ENCODE measurements at regions not wholly inside any gene's neighbourhood (a gene's known extent, or its start where the extent isn't known, plus 50 kb on each side); places are given as distances from the start of the nearest gene placed in this dataset.

GRCh38 chr7:26560526-26561256 lies 269.0 kb downstream of the SNX10 start:
- ATAC-seq (ENCODE audit: low read depth), result no peak
- Mint-ChIP-seq H3K27me3 (peaks cover 20% of the 10 kb centered on the region), H3K4me3 (no peak overlapping the region), H3K27ac (no peak overlapping the region), H3K36me3 (ENCODE audit: low read depth) (no peaks in the 10 kb centered on the region), H3K9me3 (peaks cover 4% of the 10 kb centered on the region), H3K4me1 (no peaks in the 10 kb centered on the region)
- TF ChIP-seq CTCF (IDR thresholded peaks at IDR 0.05), result no peak
- intact Hi-C loops (cut with micrococcal nuclease), result no loop called here
- POLR2A ChIA-PET, result no interaction called here
- no peak for DNase-seq
- CTCF ChIA-PET, result no interaction called here

- Mint-ChIP-seq H3K9me3 (peaks cover 4% of the 10 kb centered on the region), H3K27me3 (peaks cover 33% of the 10 kb centered on the region), H3K4me1 (no peaks in the 10 kb centered on the region), H3K4me3 (no peak overlapping the region), H3K27ac (no peak overlapping the region), H3K36me3 (ENCODE audit: low read depth) (no peaks in the 10 kb centered on the region)
- CTCF ChIA-PET, result no interaction called here
- TF ChIP-seq CTCF (IDR thresholded peaks at IDR 0.05), result no peak
- POLR2A ChIA-PET, result no interaction called here
- ATAC-seq (ENCODE audit: low read depth) (no peak), DNase-seq (no peak)
- intact Hi-C loops (cut with micrococcal nuclease), result no loop called here
Measured at GRCh38 chr7:26562841-26563240, 271.2 kb downstream of the SNX10 start.

GRCh38 chr7:26563406-26563805 lies 271.7 kb downstream of the SNX10 start:
- intact Hi-C loops (cut with micrococcal nuclease), result no loop called here
- CTCF ChIA-PET, result no interaction called here
- Mint-ChIP-seq H3K27me3 (peaks cover 34% of the 10 kb centered on the region), H3K36me3 (ENCODE audit: low read depth) (no peaks in the 10 kb centered on the region), H3K4me3 (no peak overlapping the region), H3K27ac (no peak overlapping the region), H3K9me3 (peaks cover 4% of the 10 kb centered on the region), H3K4me1 (no peaks in the 10 kb centered on the region)
- DNase-seq (no peak), ATAC-seq (ENCODE audit: low read depth) (no peak)
- POLR2A ChIA-PET, result no interaction called here
- no peak for TF ChIP-seq CTCF (IDR thresholded peaks at IDR 0.05)

GRCh38 chr7:26567266-26567665 lies 275.6 kb downstream of the SNX10 start:
- peaks cover 29% of the 10 kb centered on the region for H3K27me3 Mint-ChIP-seq
- H3K4me3 Mint-ChIP-seq, result no peak overlapping the region
- TF ChIP-seq CTCF (IDR thresholded peaks at IDR 0.05), result no peak
- no peaks in the 10 kb centered on the region for H3K4me1 Mint-ChIP-seq
- no peaks in the 10 kb centered on the region for H3K36me3 Mint-ChIP-seq (ENCODE audit: low read depth)
- peaks cover 8% of the 10 kb centered on the region for H3K9me3 Mint-ChIP-seq
- POLR2A ChIA-PET, result no interaction called here
- intact Hi-C loops (cut with micrococcal nuclease), result no loop called here
- no peak overlapping the region for H3K27ac Mint-ChIP-seq
- DNase-seq (no peak), ATAC-seq (ENCODE audit: low read depth) (no peak)
- CTCF ChIA-PET, result no interaction called here

- Mint-ChIP-seq H3K27ac (no peak overlapping the region), H3K36me3 (ENCODE audit: low read depth) (no peaks in the 10 kb centered on the region), H3K27me3 (peaks cover 26% of the 10 kb centered on the region), H3K4me1 (no peaks in the 10 kb centered on the region), H3K4me3 (no peak overlapping the region), H3K9me3 (peaks cover 2% of the 10 kb centered on the region)
- ATAC-seq (ENCODE audit: low read depth) (no peak), DNase-seq (no peak)
- ChIA-PET CTCF (no interaction called here), POLR2A (no interaction called here)
- intact Hi-C loops (cut with micrococcal nuclease), result no loop called here
- no peak for TF ChIP-seq CTCF (IDR thresholded peaks at IDR 0.05)
Measured at GRCh38 chr7:26574476-26574875, 282.8 kb downstream of the SNX10 start.

Measured in activated B cell treated with CpG ODN at 0.5 μM for 24 hours (primary cell).